ENCODE measurements at regions not wholly inside any gene's neighbourhood (a gene's known extent, or its start where the extent isn't known, plus 50 kb on each side); places are given as distances from the start of the nearest gene placed in this dataset.

- TF ChIP-seq CTCF (IDR thresholded peaks at IDR 0.05; ENCODE audit: low read depth, low read length), result no peak
- in situ Hi-C loops (cut with HindIII; ENCODE audit: low sequenced_read_pairs), result no loop called here
- no peak overlapping the region for H3K4me3 ChIP-seq (ENCODE audit: low read depth, low read length)
Observed at GRCh38 chr13:104414181-104414580, 1348.0 kb upstream of the SLC10A2 start.

GRCh38 chr13:104411141-104411765, 1345.0 kb upstream of the SLC10A2 start:
- in situ Hi-C loops (cut with HindIII; ENCODE audit: low sequenced_read_pairs), result no loop called here
- H3K4me3 ChIP-seq (ENCODE audit: low read depth, low read length), result no peak overlapping the region
- no peak for DNase-seq (ENCODE audit: low read depth, low spot score)
- no peak for TF ChIP-seq CTCF (IDR thresholded peaks at IDR 0.05; ENCODE audit: low read depth, low read length)

More at GRCh38 chr13:104414181-104414580, 1348.0 kb upstream of the SLC10A2 start:
- no peak for DNase-seq (ENCODE audit: low read depth, low spot score)

- no peak overlapping the region for H3K4me3 ChIP-seq (ENCODE audit: low read depth, low read length)
- no peak for TF ChIP-seq CTCF (IDR thresholded peaks at IDR 0.05; ENCODE audit: low read depth, low read length)
- in situ Hi-C loops (cut with HindIII; ENCODE audit: low sequenced_read_pairs), result no loop called here
- peak; percentile 18 for DNase-seq (ENCODE audit: low read depth, low spot score)
Observed at GRCh38 chr13:104408733-104409132, 1342.5 kb upstream of the SLC10A2 start.

- no peak for TF ChIP-seq CTCF (IDR thresholded peaks at IDR 0.05; ENCODE audit: low read depth, low read length)
- H3K4me3 ChIP-seq (ENCODE audit: low read depth, low read length), result no peak overlapping the region
- in situ Hi-C loops (cut with HindIII; ENCODE audit: low sequenced_read_pairs), result no loop called here
- no peak for DNase-seq (ENCODE audit: low read depth, low spot score)
Observed at GRCh38 chr13:104404325-104404724, 1338.1 kb upstream of the SLC10A2 start.

DNA sequence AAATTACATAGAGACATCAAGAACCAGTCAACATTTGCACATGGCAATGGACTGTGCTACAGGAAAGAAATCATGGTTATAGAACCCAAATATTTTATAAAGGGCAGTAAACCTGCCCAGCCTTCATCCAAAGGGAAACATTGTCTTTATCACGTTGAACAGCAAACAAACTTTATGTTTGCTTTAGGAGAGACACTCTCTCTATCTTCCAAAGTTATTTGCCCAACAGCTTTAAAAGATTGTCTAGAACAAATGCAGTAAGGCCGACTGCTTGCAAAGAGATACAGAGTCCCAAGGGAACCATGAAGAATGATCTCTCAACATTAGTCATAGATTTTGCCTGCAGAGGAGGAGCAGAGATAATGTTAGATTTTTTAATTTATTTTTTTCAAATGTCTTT, 1323.5 kb upstream of the SLC10A2 start:
- DNase-seq (ENCODE audit: low read depth, low spot score), result peak; percentile 32
- H3K4me3 ChIP-seq (ENCODE audit: low read depth, low read length), result no peak overlapping the region
- in situ Hi-C loops (cut with HindIII; ENCODE audit: low sequenced_read_pairs), result no loop called here
- TF ChIP-seq CTCF (IDR thresholded peaks at IDR 0.05; ENCODE audit: low read depth, low read length), result no peak

DNA sequence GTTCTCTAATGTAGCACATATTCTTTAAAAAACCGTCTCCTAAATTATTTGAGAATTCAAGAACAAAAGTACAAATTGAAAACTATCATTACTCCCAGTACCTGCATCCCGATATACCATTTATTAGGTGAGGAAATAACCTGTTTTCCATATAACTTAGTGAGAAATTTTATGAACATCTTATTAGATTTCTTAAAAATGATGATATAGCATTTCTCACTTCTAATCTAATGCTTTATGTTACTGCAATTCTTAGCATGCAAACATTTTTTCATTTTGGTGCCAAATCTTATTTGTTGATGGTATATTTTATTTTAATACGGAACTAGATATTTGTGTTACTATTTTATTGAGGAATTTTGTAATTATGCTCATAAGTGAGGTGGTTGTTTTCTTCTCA, 1321.3 kb upstream of the SLC10A2 start:
- in situ Hi-C loops (cut with HindIII; ENCODE audit: low sequenced_read_pairs), result no loop called here
- no peak for TF ChIP-seq CTCF (IDR thresholded peaks at IDR 0.05; ENCODE audit: low read depth, low read length)
- DNase-seq (ENCODE audit: low read depth, low spot score), result no peak
- H3K4me3 ChIP-seq (ENCODE audit: low read depth, low read length), result no peak overlapping the region

All from astrocyte of the spinal cord (primary cell).